HG02981 (cell line): ENCODE measurements at regions not wholly inside any gene's neighbourhood (a gene's known extent, or its start where the extent isn't known, plus 50 kb on each side); places are given as distances from the start of the nearest gene placed in this dataset.

Source experiments
- ATAC-seq: cut with Tn5 transposase; IDR thresholded peaks from one replicate; pipeline ENCODE4 v1.9.1; 2021; ENCODE audit warnings: mild to moderate bottlenecking, moderate library complexity; ENCODE audit not compliant: unreplicated experiment

DNA sequence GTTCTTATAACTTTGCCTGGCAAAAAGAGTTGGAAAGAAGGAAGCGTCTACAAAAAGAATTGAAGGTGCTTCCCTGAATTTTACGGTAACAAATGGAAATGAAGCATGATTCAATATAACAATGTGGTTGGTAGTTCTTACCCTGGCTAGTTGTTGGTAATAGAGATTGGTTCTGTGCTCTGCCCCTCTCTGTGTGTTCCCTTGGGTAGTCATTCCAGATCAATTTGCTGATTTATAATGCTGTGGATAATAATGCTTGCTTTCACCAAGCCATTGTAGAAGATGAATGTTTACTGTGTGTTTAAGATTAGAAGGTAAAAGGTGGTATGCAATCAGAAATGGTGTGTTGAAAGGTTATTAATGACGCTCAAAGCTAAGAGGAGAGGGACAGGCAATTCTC lies 577.8 kb upstream of the NXPH2 start:
- ATAC-seq = no peak

DNA sequence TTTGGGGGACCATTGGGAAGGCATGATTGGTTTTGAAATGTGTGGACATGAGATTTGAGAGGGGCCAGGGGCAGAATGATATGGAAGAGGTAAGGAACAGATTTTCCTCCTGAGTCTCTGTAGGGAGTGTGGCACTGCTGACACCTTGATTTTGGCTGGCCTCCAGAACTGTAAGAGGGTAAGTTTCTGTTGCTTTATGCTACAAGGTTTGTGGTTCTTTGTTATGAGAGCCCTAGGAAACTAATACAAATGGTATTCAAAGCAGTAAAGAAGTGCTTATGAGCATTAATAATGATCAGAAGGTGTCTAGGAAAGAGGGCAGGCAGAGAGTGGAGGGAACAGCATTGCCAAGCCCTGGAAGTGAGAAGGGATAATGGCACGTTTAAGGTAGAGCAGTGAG lies 574.3 kb upstream of the NXPH2 start:
- ATAC-seq = no peak

- no peak for ATAC-seq
These were observed 573.7 kb upstream of the NXPH2 start for GRCh38 chr2:139353874-139354273.

DNA sequence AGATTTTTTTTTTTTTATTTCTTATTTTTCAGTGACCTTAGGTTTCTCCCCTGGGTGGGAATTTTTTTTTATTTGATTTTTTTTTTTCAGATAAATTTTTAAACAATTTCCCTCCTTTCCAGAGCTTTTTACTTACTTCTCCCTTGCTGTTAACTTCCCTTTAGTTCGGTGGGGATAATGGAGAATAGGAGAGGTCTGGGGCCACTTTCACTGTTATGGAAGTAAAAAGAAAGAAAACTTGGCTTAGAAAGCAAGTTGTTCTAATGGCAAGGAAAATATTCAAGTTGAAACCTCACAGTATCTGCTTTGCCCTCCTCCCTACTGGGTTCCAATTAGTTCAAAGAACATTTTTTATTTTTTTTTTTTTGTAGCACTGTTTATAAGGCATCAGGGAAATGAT lies 537.1 kb upstream of the NXPH2 start:
- ATAC-seq = no peak

DNA sequence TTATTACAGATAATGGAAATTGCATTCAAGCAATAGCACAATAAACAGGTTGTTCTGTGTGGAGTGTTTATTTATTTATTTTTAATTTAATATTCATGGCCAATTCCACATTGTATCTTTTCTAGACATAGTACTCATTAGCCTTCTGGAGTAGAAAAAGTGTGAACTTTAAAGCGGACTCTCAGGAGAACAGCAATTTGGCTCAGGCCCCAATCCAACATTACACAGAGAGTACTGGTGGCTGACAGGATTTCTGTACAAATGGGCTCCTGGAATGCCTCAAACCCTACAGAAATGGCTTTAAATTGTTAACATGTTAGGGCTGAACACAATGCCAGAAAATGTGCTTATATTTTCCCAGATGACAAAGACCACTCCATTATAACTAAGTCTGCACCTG lies 533.9 kb upstream of the NXPH2 start:
- no peak for ATAC-seq

DNA sequence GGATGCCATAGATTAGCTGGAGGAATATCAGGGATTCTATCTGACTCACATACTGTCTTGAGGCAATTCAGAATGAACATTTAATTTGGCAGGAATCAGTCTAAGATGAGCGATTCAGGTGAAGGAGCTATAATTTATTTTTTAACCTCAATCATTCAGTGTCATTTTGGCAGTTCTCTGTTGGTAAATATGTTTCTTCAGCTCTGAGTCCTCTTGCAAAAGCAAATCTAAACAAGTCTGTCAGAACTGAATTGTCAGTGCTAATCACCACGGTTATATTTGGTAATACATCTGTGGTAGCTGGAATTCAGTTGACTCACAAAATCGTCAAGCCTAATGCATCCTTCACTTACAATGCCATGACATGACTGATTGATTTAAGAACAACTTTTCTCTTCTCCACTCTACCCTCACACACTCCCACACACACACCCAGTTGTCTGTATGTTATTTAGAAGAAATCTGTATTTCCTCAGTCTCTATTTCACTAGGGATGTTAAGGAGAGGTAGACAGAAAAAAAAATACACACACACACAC lies 516.6 kb upstream of the NXPH2 start:
- ATAC-seq = no peak

- no peak for ATAC-seq
These were observed 513.9 kb upstream of the NXPH2 start for GRCh38 chr2:139293992-139294548.

DNA sequence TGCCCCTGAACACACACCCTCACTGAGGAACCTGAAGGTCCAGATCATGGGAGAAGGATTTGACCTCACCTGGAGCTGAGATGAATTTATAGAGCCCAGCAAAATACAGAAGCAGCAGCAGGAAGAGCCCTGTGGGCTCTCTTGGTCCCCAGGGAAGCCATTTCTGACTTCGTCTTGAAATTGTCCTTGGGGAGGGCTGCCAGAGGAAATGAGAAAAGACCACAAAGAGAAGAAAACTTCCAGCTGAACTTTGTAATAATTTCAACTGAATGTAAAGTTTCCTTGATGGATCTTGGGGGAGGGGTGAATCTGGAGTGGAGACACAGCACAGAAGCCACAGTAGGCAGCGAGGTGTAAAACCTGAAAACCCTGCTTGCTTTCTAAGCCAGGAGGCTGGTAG lies 500.9 kb upstream of the NXPH2 start:
- ATAC-seq = no peak

- ATAC-seq = no peak
These were observed 491.7 kb upstream of the NXPH2 start for GRCh38 chr2:139271879-139272278.

DNA sequence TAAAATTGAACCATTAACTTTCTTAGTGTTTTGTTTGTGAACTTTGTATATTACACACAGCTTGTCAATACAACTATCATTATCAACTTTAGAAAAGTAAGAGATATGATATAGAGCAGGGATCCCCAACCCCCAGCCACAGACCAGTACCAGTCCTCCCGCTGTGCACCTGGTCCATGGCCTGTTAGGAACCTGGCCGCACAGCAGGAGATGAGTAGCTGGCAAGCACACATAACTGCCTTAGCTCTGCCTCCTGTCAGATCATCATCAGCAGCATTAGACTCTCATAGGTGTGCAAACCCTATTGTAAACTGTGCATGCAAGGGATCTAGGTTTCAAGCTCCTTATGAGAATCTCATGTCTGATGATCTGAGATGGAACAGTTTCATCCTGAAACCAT lies 491.0 kb upstream of the NXPH2 start:
- no peak for ATAC-seq

DNA sequence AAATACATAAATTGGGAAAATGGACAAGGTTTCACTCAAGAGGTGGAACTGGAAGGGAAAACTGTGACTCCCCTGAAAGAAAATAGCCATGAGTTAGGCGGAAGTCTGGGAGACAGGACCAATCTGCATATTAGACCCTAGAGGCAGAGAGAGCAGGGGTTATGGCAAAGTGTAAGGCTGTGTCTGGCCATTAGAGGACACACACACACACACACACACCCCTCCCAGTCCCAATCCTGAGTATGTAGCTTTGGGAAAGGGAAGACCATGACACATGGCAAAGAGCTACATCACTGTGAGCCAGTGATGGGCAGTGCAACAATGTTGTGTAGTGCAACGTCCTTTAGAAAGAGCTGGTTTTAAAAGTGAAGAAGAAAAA lies 479.9 kb upstream of the NXPH2 start:
- ATAC-seq = no peak

- no peak for ATAC-seq
These were observed 479.3 kb upstream of the NXPH2 start for GRCh38 chr2:139259422-139260051.

DNA sequence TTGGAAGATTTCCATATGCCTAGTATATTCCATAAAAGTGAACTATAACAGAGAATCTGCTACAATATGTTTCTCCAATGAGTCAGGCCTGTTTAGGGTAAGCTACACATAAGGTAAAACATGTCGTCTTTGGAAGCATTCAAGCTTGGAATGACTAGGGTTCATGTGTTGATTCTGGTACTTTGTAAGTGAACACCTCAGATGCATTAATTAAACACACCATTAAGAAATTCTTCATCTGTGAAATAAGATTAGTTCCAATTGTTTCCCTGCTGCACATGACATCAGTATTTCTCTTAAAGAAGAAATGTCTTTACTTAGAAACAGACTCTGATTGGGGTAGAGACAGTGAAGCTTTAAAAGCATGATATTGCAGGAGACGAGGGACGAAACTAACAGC lies 461.1 kb upstream of the NXPH2 start:
- ATAC-seq = no peak

DNA sequence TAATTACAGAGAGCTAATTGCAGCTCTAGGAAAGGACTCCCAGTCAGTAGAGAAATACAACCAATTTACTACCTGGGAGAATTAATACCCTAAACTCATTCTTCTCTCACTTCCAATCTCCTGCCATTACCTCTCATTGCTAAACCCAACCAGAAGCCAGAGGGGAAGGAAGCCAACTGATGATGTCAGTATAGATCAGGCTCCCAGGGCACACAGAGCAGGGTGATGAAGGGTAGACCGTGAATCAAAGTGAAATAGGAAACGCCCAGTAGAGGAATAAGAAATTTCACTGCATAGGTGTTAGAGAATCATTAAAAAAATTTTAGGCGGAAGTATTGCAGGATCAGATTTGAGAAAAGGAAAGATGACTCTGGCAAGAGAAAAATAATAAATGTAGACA lies 456.8 kb upstream of the NXPH2 start:
- no peak for ATAC-seq

GRCh38 chr2:139230881-139231280 lies 450.7 kb upstream of the NXPH2 start:
- no peak for ATAC-seq

- no peak for ATAC-seq
These were observed 448.1 kb upstream of the NXPH2 start for GRCh38 chr2:139228276-139228675.

- no peak for ATAC-seq
These were observed 445.8 kb upstream of the NXPH2 start for GRCh38 chr2:139225961-139226360.

DNA sequence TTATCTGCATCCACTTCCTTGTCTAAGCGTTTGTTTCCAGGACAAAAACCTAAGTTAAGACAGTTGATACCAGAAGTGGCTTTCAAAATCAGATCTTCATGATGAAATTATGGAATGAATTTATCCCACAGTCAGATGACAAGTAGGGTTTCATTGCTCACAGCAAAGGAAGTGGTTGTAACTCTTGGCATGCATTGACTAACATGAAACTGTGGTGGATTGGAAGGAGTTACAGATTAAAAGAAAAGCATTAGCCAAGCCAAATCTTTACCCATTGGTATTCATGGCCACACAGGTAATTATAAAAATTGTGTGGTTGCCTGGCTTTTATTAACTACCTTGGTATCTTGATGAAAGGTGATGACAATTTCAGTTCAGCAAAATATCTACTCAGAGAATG lies 438.0 kb upstream of the NXPH2 start:
- ATAC-seq = no peak

- ATAC-seq = no peak
These were observed 437.5 kb upstream of the NXPH2 start for GRCh38 chr2:139217641-139218040.

DNA sequence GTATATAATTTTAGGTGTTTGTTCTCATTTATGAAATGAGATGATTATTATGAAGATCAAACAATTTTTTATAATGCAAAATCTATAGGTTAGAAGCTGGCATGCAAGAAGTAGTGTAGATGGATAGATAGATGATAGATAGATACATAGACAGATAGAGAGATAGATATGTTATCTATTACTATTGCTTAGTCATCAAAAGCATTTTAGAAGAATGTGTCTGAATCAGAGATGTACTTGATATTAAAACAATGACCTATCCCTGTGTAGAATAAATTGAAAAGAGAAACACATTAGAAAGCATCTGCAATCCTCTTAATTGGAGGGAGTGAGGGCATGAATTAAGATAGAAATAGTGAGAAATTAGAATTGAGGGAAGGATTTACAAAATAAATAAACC lies 436.2 kb upstream of the NXPH2 start:
- ATAC-seq = no peak

DNA sequence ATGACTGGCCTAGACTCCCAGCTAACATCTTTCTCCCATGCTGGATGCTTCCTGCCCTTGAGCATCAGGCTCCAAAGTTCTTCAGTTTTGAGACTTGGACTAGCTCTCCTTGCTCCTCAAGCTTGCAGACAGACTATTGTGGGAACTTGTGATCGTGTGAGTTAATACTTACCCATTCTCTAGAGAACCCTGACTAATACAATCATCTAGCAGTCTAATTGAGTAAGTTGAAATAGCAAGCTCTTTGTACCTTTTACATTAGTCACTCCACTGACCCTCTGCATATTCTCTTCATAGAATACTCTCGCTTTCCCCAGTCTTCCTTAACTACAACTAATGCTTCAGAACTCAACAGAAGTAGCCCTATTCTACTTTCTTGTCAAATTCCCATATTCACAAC lies 434.6 kb upstream of the NXPH2 start:
- ATAC-seq = no peak

- ATAC-seq = no peak
These were observed 429.4 kb upstream of the NXPH2 start for GRCh38 chr2:139209586-139209985.

GRCh38 chr2:139201516-139201915 lies 421.3 kb upstream of the NXPH2 start:
- ATAC-seq = no peak
